ENCODE measurements at regions not wholly inside any gene's neighbourhood (a gene's known extent, or its start where the extent isn't known, plus 50 kb on each side); places are given as distances from the start of the nearest gene placed in this dataset.

- TF ChIP-seq, protein P1, sequence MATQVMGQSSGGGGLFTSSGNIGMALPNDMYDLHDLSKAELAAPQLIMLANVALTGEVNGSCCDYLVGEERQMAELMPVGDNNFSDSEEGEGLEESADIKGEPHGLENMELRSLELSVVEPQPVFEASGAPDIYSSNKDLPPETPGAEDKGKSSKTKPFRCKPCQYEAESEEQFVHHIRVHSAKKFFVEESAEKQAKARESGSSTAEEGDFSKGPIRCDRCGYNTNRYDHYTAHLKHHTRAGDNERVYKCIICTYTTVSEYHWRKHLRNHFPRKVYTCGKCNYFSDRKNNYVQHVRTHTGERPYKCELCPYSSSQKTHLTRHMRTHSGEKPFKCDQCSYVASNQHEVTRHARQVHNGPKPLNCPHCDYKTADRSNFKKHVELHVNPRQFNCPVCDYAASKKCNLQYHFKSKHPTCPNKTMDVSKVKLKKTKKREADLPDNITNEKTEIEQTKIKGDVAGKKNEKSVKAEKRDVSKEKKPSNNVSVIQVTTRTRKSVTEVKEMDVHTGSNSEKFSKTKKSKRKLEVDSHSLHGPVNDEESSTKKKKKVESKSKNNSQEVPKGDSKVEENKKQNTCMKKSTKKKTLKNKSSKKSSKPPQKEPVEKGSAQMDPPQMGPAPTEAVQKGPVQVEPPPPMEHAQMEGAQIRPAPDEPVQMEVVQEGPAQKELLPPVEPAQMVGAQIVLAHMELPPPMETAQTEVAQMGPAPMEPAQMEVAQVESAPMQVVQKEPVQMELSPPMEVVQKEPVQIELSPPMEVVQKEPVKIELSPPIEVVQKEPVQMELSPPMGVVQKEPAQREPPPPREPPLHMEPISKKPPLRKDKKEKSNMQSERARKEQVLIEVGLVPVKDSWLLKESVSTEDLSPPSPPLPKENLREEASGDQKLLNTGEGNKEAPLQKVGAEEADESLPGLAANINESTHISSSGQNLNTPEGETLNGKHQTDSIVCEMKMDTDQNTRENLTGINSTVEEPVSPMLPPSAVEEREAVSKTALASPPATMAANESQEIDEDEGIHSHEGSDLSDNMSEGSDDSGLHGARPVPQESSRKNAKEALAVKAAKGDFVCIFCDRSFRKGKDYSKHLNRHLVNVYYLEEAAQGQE (IDR thresholded peaks at IDR 0.05; ENCODE audit: insufficient read depth in 1 of 2, low read depth in 2 of 2, low read length in 2 of 2) = no peak
- no peak for TF ChIP-seq SIN3A (IDR thresholded peaks at IDR 0.05; ENCODE audit: borderline replicate concordance, insufficient read depth, low read length)
- no peak for TF ChIP-seq TAF1 (IDR thresholded peaks at IDR 0.05; ENCODE audit: borderline replicate concordance, insufficient read depth, low read length)
- no peak for TF ChIP-seq POLR2AphosphoS5 (IDR thresholded peaks at IDR 0.05; ENCODE audit: low read depth, low read length)
- no peak for TF ChIP-seq FOXP2 (optimal IDR thresholded peaks at IDR 0.05; ENCODE audit: borderline replicate concordance, extremely low read depth, extremely low read length, insufficient read depth)
Observed at GRCh38 chr10:3439183-3439582, 266.6 kb upstream of the PITRM1 start.

GRCh38 chr10:3438606-3439005 lies 266.0 kb upstream of the PITRM1 start:
- TF ChIP-seq SIN3A (IDR thresholded peaks at IDR 0.05; ENCODE audit: borderline replicate concordance, insufficient read depth, low read length) = no peak
- TF ChIP-seq, protein P1 (IDR thresholded peaks at IDR 0.05; ENCODE audit: insufficient read depth in 1 of 2, low read depth in 2 of 2, low read length in 2 of 2) = no peak
- TF ChIP-seq POLR2AphosphoS5 (IDR thresholded peaks at IDR 0.05; ENCODE audit: low read depth, low read length) = no peak
- TF ChIP-seq TAF1 (IDR thresholded peaks at IDR 0.05; ENCODE audit: borderline replicate concordance, insufficient read depth, low read length) = no peak
- TF ChIP-seq FOXP2 (optimal IDR thresholded peaks at IDR 0.05; ENCODE audit: borderline replicate concordance, extremely low read depth, extremely low read length, insufficient read depth) = no peak

GRCh38 chr10:3435671-3436070 lies 263.1 kb upstream of the PITRM1 start:
- TF ChIP-seq POLR2AphosphoS5 (IDR thresholded peaks at IDR 0.05; ENCODE audit: low read depth, low read length) (no peak), SIN3A (IDR thresholded peaks at IDR 0.05; ENCODE audit: borderline replicate concordance, insufficient read depth, low read length) (no peak)
- TF ChIP-seq, protein P1 (IDR thresholded peaks at IDR 0.05; ENCODE audit: insufficient read depth in 1 of 2, low read depth in 2 of 2, low read length in 2 of 2) = no peak

DNA sequence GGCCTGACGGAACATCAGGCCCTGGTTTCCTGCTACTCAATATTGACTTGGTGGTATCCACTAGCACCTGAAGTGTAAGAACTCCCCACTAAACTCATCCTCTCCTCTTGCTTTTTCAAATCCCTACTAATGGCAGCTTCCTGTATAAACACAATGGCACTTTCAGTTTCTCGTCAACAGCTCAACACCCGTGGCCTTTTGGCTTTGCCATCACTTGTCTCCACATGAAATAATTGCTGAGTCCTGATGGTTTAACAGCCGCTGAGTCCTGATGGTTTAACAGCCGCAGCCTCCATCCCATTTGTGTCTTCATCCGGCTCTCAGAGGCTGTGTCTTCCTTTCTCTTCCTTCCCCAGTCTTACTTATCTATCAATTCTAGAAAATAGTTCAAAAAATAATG lies 261.4 kb upstream of the PITRM1 start:
- no peak for TF ChIP-seq TAF1 (IDR thresholded peaks at IDR 0.05; ENCODE audit: borderline replicate concordance, insufficient read depth, low read length)
- TF ChIP-seq, protein P1 (IDR thresholded peaks at IDR 0.05; ENCODE audit: insufficient read depth in 1 of 2, low read depth in 2 of 2, low read length in 2 of 2) = no peak
- TF ChIP-seq POLR2AphosphoS5 (IDR thresholded peaks at IDR 0.05; ENCODE audit: low read depth, low read length) = no peak
- TF ChIP-seq FOXP2 (optimal IDR thresholded peaks at IDR 0.05; ENCODE audit: borderline replicate concordance, extremely low read depth, extremely low read length, insufficient read depth) = no peak
- TF ChIP-seq SIN3A (IDR thresholded peaks at IDR 0.05; ENCODE audit: borderline replicate concordance, insufficient read depth, low read length) = no peak

GRCh38 chr10:3433131-3433530 lies 260.5 kb upstream of the PITRM1 start:
- TF ChIP-seq SIN3A (IDR thresholded peaks at IDR 0.05; ENCODE audit: borderline replicate concordance, insufficient read depth, low read length) (no peak), TAF1 (IDR thresholded peaks at IDR 0.05; ENCODE audit: borderline replicate concordance, insufficient read depth, low read length) (no peak), FOXP2 (optimal IDR thresholded peaks at IDR 0.05; ENCODE audit: borderline replicate concordance, extremely low read depth, extremely low read length, insufficient read depth) (no peak), POLR2AphosphoS5 (IDR thresholded peaks at IDR 0.05; ENCODE audit: low read depth, low read length) (no peak)
- TF ChIP-seq, protein P1 (IDR thresholded peaks at IDR 0.05; ENCODE audit: insufficient read depth in 1 of 2, low read depth in 2 of 2, low read length in 2 of 2) = no peak
